Astrocyte (in vitro differentiated cells and primary cell): ENCODE measurements at regions not wholly inside any gene's neighbourhood (a gene's known extent, or its start where the extent isn't known, plus 50 kb on each side); places are given as distances from the start of the nearest gene placed in this dataset.

ENCODE experiments used
- EZH2 ChIP-seq: IDR thresholded peaks from 2 replicates; pipeline ENCODE4 v1.6.1; 2012; ENCODE audit warnings: mild to moderate bottlenecking, low read length, inconsistent platforms; ENCODE audit not compliant: insufficient read depth
- TF ChIP-seq, protein P1 (sequence below): IDR thresholded peaks from 2 replicates; pipeline ENCODE4 v1.5.1; 2011; ENCODE audit warnings: low read depth, mild to moderate bottlenecking, inconsistent platforms, low read length, moderate library complexity; ENCODE audit not compliant: insufficient read depth

GRCh38 chr5:158119961-158120723, 261.2 kb upstream of the CLINT1 start:
- TF ChIP-seq EZH2: no peak
- TF ChIP-seq, protein P1, sequence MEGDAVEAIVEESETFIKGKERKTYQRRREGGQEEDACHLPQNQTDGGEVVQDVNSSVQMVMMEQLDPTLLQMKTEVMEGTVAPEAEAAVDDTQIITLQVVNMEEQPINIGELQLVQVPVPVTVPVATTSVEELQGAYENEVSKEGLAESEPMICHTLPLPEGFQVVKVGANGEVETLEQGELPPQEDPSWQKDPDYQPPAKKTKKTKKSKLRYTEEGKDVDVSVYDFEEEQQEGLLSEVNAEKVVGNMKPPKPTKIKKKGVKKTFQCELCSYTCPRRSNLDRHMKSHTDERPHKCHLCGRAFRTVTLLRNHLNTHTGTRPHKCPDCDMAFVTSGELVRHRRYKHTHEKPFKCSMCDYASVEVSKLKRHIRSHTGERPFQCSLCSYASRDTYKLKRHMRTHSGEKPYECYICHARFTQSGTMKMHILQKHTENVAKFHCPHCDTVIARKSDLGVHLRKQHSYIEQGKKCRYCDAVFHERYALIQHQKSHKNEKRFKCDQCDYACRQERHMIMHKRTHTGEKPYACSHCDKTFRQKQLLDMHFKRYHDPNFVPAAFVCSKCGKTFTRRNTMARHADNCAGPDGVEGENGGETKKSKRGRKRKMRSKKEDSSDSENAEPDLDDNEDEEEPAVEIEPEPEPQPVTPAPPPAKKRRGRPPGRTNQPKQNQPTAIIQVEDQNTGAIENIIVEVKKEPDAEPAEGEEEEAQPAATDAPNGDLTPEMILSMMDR: no peak
